Stimulated activated CD4-positive, alpha-beta T cell treated with anti-CD3 and anti-CD28 coated beads, Interleukin-4, amount 100 ng/mL, for 48 hours (primary cell): ENCODE measurements at regions not wholly inside any gene's neighbourhood (a gene's known extent, or its start where the extent isn't known, plus 50 kb on each side); places are given as distances from the start of the nearest gene placed in this dataset.
"Not testable (repeated sequence)": the region's sequence is repeated elsewhere in the genome, so short reads cannot be mapped to it uniquely, and the experiment has no call there.

Source experiments
- DNase-seq, 2 donors: peaks; one replicate each; pipeline ENCODE4 v3.0.0-alpha.2; 2020; ENCODE audit warnings: low read depth in 2 of 2

GRCh38 chr14:61168141-61168540, 113.0 kb downstream of the TMEM30B start:
- no peak for DNase-seq

GRCh38 chr14:61167642-61168041, 113.5 kb downstream of the TMEM30B start:
- no peak for DNase-seq

GRCh38 chr14:61160798-61161197, 120.3 kb downstream of the TMEM30B start:
- DNase-seq, result no peak

DNA sequence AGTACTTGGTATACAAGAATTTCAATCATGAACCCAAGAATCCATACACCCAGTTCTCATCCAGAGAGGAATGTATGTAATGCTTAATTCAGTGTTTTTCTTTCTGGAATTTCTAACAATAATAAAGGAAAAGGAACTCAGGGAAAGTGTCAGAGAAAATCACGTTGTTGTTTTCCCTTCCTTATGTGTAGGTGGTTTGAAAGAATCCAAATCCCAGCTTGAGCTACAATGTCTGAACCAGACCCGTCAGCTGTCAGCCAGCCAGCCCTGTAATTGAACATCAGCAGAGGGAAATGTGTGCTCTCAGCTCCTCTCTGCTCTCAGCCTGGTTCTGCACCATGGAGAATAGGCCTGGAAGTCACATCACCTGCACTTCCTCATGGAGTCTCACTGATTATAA, 126.5 kb downstream of the TMEM30B start:
- DNase-seq, result no peak

GRCh38 chr14:61153914-61154545, 127.1 kb downstream of the TMEM30B start:
- no peak for DNase-seq

- no peak for DNase-seq
These were observed 127.7 kb downstream of the TMEM30B start for GRCh38 chr14:61153431-61153830.

DNA sequence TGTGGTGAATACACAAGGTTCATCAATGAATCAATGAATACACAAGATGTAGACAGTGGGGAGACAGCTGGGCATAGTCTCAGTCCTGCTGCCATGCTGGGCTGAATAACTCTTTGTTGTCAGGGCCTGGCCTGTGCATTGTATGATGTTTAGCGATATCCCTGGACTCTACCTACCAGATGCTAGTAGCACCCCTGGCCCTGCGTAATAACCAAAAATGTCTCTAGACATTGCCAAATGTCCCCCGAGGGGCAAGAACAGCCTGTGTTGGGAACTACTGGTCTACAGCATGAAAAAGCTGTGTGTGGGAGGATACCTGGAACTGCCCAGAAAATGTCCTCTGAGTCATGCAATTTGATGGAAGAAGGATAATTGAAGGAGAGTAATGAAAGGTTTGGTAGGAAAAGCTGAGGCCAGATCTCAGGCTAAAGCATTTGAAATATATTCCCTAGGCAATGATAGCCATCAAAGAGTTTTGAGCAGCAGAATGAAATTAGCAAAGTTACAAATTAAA, 128.2 kb downstream of the TMEM30B start:
- no peak for DNase-seq

GRCh38 chr14:61151251-61151650, 129.9 kb downstream of the TMEM30B start:
- DNase-seq, result no peak

GRCh38 chr14:61150851-61151250, 130.3 kb downstream of the TMEM30B start:
- DNase-seq, result no peak

GRCh38 chr14:61149896-61150295, 131.2 kb downstream of the TMEM30B start:
- no peak for DNase-seq

DNA sequence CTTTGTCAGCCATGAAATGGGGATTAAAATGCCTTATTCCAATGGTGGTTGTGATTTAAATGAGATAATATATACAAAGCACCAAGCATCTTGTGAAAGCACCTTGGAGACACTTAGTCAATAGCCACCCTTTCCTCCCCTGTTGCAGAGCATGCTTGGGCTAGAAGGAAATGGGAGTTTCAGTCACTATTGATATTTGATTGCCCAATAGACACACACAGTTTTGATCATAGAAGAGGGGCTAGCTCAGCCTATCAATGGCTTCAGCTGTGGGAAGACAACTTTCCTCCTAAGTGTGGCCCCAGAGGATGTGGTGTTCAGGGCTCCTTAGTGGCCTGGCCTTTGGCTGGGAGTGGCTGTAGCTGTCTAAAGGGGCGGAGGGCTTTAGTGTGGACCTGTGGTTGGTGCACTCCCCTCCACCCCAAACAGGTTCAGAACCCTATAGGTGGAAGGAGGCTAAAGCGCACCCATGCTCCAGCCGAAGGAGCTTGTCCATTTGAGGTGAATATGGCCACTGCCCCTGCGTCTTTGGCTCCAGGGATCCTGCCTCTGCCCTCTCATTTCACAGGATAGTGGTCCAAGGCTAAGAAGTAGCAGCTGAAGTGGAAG, 132.3 kb downstream of the TMEM30B start:
- DNase-seq, result no peak

GRCh38 chr14:61147831-61148549, 133.1 kb downstream of the TMEM30B start:
- no peak for DNase-seq

GRCh38 chr14:61147381-61147821, 133.7 kb downstream of the TMEM30B start:
- DNase-seq, result no peak

GRCh38 chr14:61146899-61147298, 134.2 kb downstream of the TMEM30B start:
- DNase-seq, result no peak

GRCh38 chr14:61145903-61146481, 135.1 kb downstream of the TMEM30B start:
- DNase-seq, result no peak

GRCh38 chr14:61145034-61145902, 135.9 kb downstream of the TMEM30B start:
- DNase-seq, result no peak

DNA sequence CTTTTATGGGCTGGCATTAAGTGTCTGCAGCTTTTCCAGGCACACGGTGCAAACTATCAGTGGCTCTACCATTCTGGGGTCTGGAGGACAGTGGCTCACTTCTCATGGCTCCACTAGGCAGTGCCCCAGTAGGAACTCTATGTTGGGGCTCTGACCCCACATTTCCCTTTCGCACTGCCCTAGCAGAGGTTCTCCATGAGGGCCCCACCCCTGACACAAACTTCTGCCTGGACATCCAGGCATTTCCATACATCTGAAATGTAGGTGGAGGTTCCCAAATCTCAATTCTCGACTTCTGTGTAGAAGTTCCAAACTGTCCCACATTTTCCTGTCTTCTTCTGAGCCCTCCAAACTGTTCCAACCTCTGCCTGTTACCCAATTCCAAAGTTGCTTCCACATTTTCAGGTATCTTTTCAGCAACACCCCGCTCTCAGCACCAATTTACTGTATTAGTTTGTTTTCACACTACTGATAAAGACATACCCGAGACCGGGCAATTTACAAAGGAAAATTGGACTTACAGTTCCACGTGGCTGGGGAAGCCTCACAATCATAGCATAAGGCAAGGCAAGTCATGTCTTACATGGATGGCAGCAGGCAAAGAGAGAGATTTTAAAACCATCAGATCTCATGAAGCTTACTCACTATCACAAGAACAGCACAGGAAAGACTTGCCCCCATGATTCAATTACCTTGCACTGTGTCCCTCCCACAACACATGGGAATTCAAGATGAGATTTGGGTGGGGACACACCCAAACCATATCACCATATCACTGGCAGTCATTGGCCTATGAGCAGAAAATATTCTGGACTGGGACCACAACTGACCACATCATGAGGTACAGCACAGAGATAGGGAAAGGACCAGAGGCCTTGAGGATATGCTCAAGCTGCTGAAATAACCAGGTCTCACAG, 136.8 kb downstream of the TMEM30B start:
- not testable (repeated sequence) for DNase-seq

DNA sequence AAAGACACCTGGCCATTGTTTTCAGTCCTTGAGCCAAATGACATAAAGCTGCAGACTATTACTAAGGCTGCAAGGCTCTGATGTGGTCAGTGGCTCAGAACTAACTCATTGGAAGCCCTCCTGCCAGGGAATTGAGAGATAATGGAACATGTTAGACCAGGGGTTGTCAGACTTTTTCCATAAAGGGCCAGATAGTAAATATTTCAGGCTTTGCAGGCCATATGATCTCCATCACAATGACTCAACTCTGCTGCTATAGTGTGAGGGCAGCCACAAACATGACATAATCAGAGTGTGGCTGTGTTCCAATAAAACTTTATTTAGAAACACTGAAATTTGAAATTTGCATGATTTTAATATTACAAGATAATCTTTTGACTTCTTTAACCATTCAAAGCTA, 140.3 kb downstream of the TMEM30B start:
- DNase-seq, result no peak

GRCh38 chr14:61140271-61140670, 140.9 kb downstream of the TMEM30B start:
- no peak for DNase-seq

DNA sequence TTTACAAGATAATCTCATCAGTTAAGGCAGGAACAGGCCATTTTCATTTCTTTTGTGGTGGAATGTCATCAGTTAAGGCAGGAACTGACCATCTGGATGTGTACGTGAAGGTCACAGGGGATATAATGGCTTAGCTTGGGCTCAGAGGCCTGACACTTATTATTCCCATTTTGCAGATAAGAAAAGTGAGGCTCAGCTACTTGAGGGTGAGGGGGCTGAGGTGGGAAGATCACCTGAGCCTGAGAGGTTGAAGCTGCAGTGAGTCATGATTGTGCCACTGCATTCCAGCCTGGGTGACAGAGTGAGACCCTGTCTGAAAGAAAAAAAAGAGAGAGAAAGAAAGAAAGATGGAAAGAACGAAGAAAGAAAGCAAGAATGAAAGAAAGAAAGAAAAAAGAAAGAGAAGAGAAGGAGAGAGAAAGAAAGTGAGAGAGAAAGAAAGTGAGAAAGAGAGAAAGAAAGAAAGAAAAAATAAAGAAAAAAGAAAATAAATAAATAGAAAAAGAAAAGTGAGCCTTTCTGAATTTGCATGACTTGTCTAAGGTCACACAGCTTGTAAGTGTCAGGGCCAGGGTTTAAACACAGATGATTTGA, 142.0 kb downstream of the TMEM30B start:
- no peak for DNase-seq
